ENCODE measurements at regions not wholly inside any gene's neighbourhood (a gene's known extent, or its start where the extent isn't known, plus 50 kb on each side); places are given as distances from the start of the nearest gene placed in this dataset.

- Histone ChIP-seq H3K4me1 (no peaks in the 10 kb centered on the region), H3K4me2 (no peak overlapping the region), H3K4me3 (no peak overlapping the region), H3K9me3 (no peaks in the 10 kb centered on the region), H3K27ac (no peak overlapping the region)
- TF ChIP-seq ESRRA (IDR thresholded peaks at IDR 0.05; ENCODE audit: borderline replicate concordance, low read length), result no peak
- no peak for DNase-seq (ENCODE audit: low read depth in 1 of 2, low spot score in 1 of 2)
- ChIA-PET POLR2A (no interaction called here), CTCF (no interaction called here)
- FAIRE-seq, result no peak
- 70% methylated on average over 3 of the region's 3 CpGs for WGBS (ENCODE audit: missing lambda C conversion rate)
- ATAC-seq, result no peak
Observed at GRCh38 chr11:109043315-109043714, 378.4 kb downstream of the DDX10 start.

- no peak for ATAC-seq
- POLR2A ChIA-PET, result no interaction called here
- H3K4me1 ChIP-seq, result no peaks in the 10 kb centered on the region
- no peak for TF ChIP-seq RARB (CRISPR knock-in tag; IDR thresholded peaks at IDR 0.05)
- no peak for TF ChIP-seq RCOR1 (IDR thresholded peaks at IDR 0.05; ENCODE audit: low read depth, low read length)
- TF ChIP-seq KDM5A (IDR thresholded peaks at IDR 0.05), result no peak
- TF ChIP-seq ESRRA (IDR thresholded peaks at IDR 0.05; ENCODE audit: borderline replicate concordance, low read length), result no peak
- no peak for TF ChIP-seq CBX2 (IDR thresholded peaks at IDR 0.05; ENCODE audit: borderline replicate concordance, low read depth)
- no peak for TF ChIP-seq GATA3 (IDR thresholded peaks at IDR 0.05; ENCODE audit: borderline replicate concordance)
- no peak for TF ChIP-seq RFX5 (IDR thresholded peaks at IDR 0.05)
- TF ChIP-seq CBX8 (IDR thresholded peaks at IDR 0.05), result no peak
- TF ChIP-seq ELK1 (IDR thresholded peaks at IDR 0.05; ENCODE audit: low read depth, low read length), result no peak
- no peak for TF ChIP-seq E2F6 (IDR thresholded peaks at IDR 0.05; ENCODE audit: borderline replicate concordance, low read depth)
- no peak for TF ChIP-seq MAFK (IDR thresholded peaks at IDR 0.05; ENCODE audit: partially characterized antibody)
- no peak for TF ChIP-seq TP53 (CRISPR knock-in tag; IDR thresholded peaks at IDR 0.05)
- H3K9me3 ChIP-seq, result no peaks in the 10 kb centered on the region
- CTCF ChIA-PET, result no interaction called here
- H3K27ac ChIP-seq, result no peak overlapping the region
- 79% methylated on average over 11 of the region's 11 CpGs for WGBS (ENCODE audit: missing lambda C conversion rate)
- no peak for DNase-seq (ENCODE audit: low read depth in 1 of 2, low spot score in 1 of 2)
- FAIRE-seq, result no peak
- H3K4me2 ChIP-seq, result no peak overlapping the region
- H3K4me3 ChIP-seq, result no peak overlapping the region
Observed at GRCh38 chr11:109046284-109046992, 375.6 kb upstream of the C11orf87 start.

GRCh38 chr11:109048098-109048497 is 373.9 kb upstream of the C11orf87 start:
- TF ChIP-seq ESRRA (IDR thresholded peaks at IDR 0.05; ENCODE audit: borderline replicate concordance, low read length) (no peak), KDM5A (IDR thresholded peaks at IDR 0.05) (no peak), CTCF (IDR thresholded peaks at IDR 0.05) (no peak), REST (IDR thresholded peaks at IDR 0.05) (no peak), HOXA7 (CRISPR knock-in tag; IDR thresholded peaks at IDR 0.05) (no peak), HOXB13 (CRISPR knock-in tag; IDR thresholded peaks at IDR 0.05; ENCODE audit: low read depth) (no peak), RFX5 (IDR thresholded peaks at IDR 0.05) (no peak), ZFP36 (IDR thresholded peaks at IDR 0.05; ENCODE audit: borderline replicate concordance, partially characterized antibody) (no peak), ZNF302 (CRISPR knock-in tag; IDR thresholded peaks at IDR 0.05) (no peak), MAZ (IDR thresholded peaks at IDR 0.05; ENCODE audit: borderline replicate concordance, low read depth, low read length) (no peak), HEYL (CRISPR knock-in tag; IDR thresholded peaks at IDR 0.05) (no peak), NPAS2 (CRISPR knock-in tag; IDR thresholded peaks at IDR 0.05; ENCODE audit: borderline replicate concordance) (no peak), EHMT2 (IDR thresholded peaks at IDR 0.05; ENCODE audit: low read depth) (no peak), CEBPB (IDR thresholded peaks at IDR 0.05) (no peak)
- Histone ChIP-seq H3K4me3 (no peak overlapping the region), H3K27ac (no peak overlapping the region), H3K4me1 (no peaks in the 10 kb centered on the region), H3K4me2 (no peak overlapping the region), H3K9me3 (no peaks in the 10 kb centered on the region)
- no peak for FAIRE-seq
- ATAC-seq, result no peak
- ChIA-PET POLR2A (no interaction called here), CTCF (no interaction called here)
- no peak for DNase-seq (ENCODE audit: low read depth in 1 of 2, low spot score in 1 of 2)
